Mucosa of descending colon (tissue), 3 donors: ENCODE measurements at regions not wholly inside any gene's neighbourhood (a gene's known extent, or its start where the extent isn't known, plus 50 kb on each side); places are given as distances from the start of the nearest gene placed in this dataset.
"Not testable (repeated sequence)": the region's sequence is repeated elsewhere in the genome, so short reads cannot be mapped to it uniquely, and the experiment has no call there.

Experiments used
- ATAC-seq: fragments of 200-7000 bp; cut with Tn5 transposase; one replicate; pipeline ENCODE4 v1.9.1; 2020; ENCODE audit warnings: mild to moderate bottlenecking, moderate library complexity
- DNase-seq, 3 donors: peaks; one replicate each; pipeline ENCODE4 v3.0.0-alpha.2; 2020
- H3K36me3 ChIP-seq: fragments of 200-600 bp; one replicate; pipeline ENCODE4 v1.8.0; 2021; ENCODE audit warnings: low read depth, mild to moderate bottlenecking
- H3K4me1 ChIP-seq: fragments of 200-600 bp; one replicate; pipeline ENCODE4 v1.8.0; 2021; ENCODE audit warnings: low read depth, mild to moderate bottlenecking
- H3K4me3 ChIP-seq: fragments of 200-600 bp; one replicate; pipeline ENCODE4 v1.8.0; 2021; ENCODE audit warnings: mild to moderate bottlenecking
- H3K9me3 ChIP-seq: fragments of 200-600 bp; one replicate; pipeline ENCODE4 v1.8.0; 2021; ENCODE audit warnings: mild to moderate bottlenecking
- intact Hi-C, 2 donors: fragments of 100-400 bp; cut with DNase I in 1 of 2; cut with micrococcal nuclease in 1 of 2; formaldehyde crosslinking; loops; one replicate each; pipeline versions ENCODE4 v1.11.0 to v1.11.1; 2022; cut with DNase I, micrococcal nuclease
- TF ChIP-seq, protein P1 (sequence below): fragments of 200-600 bp; IDR thresholded peaks from one replicate; pipeline ENCODE4 v1.8.0; 2022; ENCODE audit warnings: antibody characterized with exemption, mild to moderate bottlenecking
- donor health status: DM: no; HTN: no; CAD: no; lungs with moderate emphysema.
- donor health status: DM: no; HTN: no; CAD: no.
- donor health status: DM: no; HTN: yes; CAD: no.

DNA sequence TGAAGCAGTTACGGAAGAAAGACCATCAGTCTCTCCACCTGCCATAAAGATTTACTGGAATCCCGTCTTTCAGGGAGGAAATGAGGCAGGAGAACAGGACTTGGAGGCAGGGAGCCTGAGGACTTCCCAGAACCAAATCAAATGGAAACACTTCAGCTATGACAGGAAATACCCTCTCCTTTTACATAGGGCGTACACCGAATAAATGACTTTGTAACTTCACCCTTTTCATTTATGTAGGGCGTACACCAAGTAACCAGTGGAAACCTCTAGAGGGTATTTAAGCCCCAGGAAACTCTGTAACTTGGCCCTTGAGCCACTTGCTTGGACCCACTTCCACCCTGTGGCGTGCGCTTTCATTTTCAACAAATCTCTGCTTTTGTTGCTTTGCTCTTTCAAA lies 218.3 kb upstream of the SLC39A10 start:
- no peaks in the 10 kb centered on the region for H3K36me3 ChIP-seq
- TF ChIP-seq, protein P1, sequence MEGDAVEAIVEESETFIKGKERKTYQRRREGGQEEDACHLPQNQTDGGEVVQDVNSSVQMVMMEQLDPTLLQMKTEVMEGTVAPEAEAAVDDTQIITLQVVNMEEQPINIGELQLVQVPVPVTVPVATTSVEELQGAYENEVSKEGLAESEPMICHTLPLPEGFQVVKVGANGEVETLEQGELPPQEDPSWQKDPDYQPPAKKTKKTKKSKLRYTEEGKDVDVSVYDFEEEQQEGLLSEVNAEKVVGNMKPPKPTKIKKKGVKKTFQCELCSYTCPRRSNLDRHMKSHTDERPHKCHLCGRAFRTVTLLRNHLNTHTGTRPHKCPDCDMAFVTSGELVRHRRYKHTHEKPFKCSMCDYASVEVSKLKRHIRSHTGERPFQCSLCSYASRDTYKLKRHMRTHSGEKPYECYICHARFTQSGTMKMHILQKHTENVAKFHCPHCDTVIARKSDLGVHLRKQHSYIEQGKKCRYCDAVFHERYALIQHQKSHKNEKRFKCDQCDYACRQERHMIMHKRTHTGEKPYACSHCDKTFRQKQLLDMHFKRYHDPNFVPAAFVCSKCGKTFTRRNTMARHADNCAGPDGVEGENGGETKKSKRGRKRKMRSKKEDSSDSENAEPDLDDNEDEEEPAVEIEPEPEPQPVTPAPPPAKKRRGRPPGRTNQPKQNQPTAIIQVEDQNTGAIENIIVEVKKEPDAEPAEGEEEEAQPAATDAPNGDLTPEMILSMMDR = no peak
- ATAC-seq (no peak), DNase-seq (no peak)
- no peak overlapping the region for H3K4me3 ChIP-seq
- H3K9me3 ChIP-seq = peaks cover 17% of the 10 kb centered on the region
- H3K4me1 ChIP-seq = no peaks in the 10 kb centered on the region
- intact Hi-C loops = no loop called here

DNA sequence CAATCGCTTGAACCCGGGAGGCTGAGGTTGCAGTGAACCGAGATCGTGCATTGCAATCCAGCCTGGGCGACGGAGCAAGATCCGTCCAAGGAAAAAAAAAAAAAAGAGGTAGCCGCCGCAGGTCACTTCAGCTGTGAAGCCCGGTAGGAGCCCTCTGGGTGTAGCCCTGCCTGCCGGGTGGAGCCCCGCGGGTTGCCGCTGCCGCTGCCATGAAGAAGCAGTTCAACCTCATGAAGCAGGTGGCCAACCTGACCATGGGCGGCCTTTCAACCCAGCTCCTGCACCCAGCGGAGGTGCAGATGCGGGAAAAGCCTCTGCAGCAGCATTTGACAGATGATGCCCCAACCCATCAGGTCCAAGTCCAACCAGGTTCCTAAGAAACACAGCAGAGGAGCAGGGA lies 219.5 kb upstream of the SLC39A10 start:
- Histone ChIP-seq H3K36me3 (no peaks in the 10 kb centered on the region), H3K9me3 (peaks cover 17% of the 10 kb centered on the region), H3K4me1 (no peaks in the 10 kb centered on the region), H3K4me3 (no peak overlapping the region)
- ATAC-seq (no peak), DNase-seq (no peak)
- TF ChIP-seq, protein P1 = no peak
- intact Hi-C loops = no loop called here

DNA sequence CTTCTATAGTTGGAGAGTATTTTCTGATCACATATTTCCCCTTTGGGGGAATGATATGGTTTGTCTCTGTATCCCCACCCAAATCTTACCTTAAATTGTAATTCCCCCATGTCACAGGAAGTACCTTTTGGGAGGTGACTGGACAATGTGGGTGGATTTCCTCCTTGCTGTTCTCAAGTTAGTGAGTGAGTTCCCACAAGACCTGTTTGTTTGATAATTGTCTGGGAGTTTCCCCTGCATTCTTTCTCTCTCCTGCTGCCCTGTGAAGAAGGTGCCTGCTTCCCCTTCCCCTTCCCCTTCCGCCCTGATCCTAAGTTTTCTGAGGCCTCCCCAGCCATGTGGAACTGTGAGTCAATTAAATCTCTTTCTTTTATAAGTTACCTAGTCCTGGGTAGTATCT lies 222.7 kb upstream of the SLC39A10 start:
- intact Hi-C loops = no loop called here
- no peak for DNase-seq

DNA sequence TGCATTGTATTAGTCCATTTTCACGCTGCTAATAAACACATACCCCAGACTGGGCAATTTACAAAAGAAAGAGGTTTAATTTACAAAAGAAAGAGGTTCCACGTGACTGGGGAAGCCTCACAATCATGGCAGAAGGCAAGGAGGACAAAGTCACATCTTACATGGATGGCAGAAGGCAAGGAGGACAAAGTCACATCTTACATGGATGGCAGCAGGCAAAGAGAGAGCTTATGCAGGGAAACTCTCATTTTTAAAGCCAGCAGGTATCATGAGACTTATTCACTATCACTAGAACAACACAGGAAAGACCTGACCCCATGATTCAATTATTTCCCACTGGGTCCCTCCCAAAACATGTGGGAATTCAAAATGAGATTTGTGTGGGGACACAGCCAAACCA lies 223.3 kb upstream of the SLC39A10 start:
- H3K4me3 ChIP-seq, H3K9me3 ChIP-seq, H3K36me3 ChIP-seq, intact Hi-C loops, H3K4me1 ChIP-seq, ATAC-seq, DNase-seq: not testable (repeated sequence)

More for the DNA sequence above, 222.7 kb upstream of the SLC39A10 start:
- no peak for ATAC-seq
- H3K9me3 ChIP-seq = no peaks in the 10 kb centered on the region
- H3K4me3 ChIP-seq = no peak overlapping the region
- H3K36me3 ChIP-seq = no peaks in the 10 kb centered on the region
- no peaks in the 10 kb centered on the region for H3K4me1 ChIP-seq
- TF ChIP-seq, protein P1 = no peak

DNA sequence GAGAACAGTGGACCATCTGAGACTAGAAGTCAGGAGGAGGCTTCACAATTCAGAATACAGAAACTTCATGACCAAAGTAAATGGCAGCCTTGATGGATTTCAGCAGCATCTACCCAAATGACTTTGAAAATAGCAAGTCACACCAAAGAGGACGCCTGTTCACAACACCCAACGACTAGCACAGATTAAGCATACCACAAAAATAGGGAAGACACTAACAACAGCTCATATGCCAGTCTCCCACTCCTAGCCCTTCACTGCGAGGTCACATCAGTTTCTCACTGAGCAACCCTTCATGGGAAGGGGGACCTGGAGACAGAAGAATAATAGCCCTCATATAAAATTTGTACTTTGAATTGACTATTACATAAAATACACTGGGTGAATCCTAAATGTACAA lies 228.4 kb upstream of the SLC39A10 start:
- H3K36me3 ChIP-seq = no peaks in the 10 kb centered on the region
- no peaks in the 10 kb centered on the region for H3K4me1 ChIP-seq
- DNase-seq (no peak), ATAC-seq (no peak)
- intact Hi-C loops = no loop called here
- TF ChIP-seq, protein P1 = no peak
- H3K4me3 ChIP-seq = no peak overlapping the region
- H3K9me3 ChIP-seq = no peaks in the 10 kb centered on the region

DNA sequence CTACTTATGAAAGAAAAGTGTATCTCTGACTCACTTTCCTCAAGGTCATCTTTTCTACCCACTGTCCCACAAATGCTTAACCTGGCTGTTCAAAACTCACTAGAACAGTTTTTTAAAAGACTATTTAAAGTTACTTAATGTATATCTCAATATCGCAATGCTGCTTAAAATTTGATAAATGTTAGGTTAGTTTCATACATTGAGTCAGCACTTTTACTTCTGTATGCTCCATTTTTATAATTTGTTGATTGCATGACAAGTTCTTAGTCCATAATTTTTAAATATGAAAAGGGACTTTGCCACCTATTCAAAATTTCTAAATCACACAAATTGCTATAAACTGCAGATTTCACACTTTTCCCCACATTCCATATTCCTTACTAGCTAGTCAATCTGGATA lies 231.7 kb upstream of the SLC39A10 start:
- H3K9me3 ChIP-seq = no peaks in the 10 kb centered on the region
- intact Hi-C loops = no loop called here
- TF ChIP-seq, protein P1 = no peak
- H3K36me3 ChIP-seq = no peaks in the 10 kb centered on the region
- ATAC-seq = no peak
- DNase-seq = no peak
- no peak overlapping the region for H3K4me3 ChIP-seq
- H3K4me1 ChIP-seq = no peaks in the 10 kb centered on the region
